GM21619 (cell line): ENCODE measurements at regions not wholly inside any gene's neighbourhood (a gene's known extent, or its start where the extent isn't known, plus 50 kb on each side); places are given as distances from the start of the nearest gene placed in this dataset.

Source experiments
- ATAC-seq: cut with Tn5 transposase; IDR thresholded peaks from one replicate; pipeline ENCODE4 v1.9.1; 2021; ENCODE audit not compliant: unreplicated experiment

DNA sequence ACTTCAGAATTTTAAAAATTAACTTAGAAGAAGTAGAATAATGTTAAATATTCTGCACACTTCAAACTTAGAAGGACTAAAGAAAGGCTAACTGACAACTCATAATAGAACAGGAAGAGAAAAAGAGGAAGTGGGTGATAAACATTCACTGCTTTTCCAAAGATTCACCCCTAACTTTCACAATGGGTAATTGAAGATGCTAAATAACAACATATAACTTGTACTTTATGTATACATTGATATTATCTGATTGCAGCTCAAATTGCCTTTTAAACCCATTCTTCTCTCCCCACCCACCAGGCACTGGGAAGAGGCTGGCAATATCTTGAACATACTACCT is 376.6 kb downstream of the EFNA5 start:
- peak; percentile 62 for ATAC-seq

DNA sequence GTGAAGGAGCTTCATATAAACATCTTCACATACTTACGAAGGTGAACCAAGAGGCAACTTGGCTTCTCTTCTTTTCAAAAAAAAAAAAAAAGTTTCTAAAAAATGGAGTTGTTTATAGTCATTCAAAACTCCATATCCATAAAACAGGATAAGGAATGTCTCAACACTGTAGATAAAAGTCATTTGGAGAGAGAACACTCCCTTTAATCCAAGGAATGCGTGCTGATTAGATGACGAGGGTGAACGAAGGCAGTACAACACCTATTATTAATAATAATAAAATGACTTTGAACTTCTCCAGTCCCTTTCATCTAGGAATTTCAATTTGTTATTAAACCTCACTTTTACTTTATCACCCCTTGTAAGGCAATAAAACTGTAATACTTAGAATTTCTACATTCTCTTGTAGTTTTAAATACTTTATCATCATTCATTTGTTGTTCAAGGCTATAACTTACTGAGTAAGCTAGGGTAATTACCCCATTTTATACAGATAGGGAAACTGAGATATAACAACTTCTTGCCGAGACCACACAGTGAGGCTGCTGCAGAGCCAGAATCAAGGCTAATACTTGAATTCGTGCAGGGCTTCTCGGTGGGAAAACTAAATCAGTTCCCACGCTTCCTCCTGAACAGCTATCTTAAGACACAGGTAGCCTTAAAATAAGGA is 377.1 kb downstream of the EFNA5 start:
- peak; percentile 1 for ATAC-seq

DNA sequence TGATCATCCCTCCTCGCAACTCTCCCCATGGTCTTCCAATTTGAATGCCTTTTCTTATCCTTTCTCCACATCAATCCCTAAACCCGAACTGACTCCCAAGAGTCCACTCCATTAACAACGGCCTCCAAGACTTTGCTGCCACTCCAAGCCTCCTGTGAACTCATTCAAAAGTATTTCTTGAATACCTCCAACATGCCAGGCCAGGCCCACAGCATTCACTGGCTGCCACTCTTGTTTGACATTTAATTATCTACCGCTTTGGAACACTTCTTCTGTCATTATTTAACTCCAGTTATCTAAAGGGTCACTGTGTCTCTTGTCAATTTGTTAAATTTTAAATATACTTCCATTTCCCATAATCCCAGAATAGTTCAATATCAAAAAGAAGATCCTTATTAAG is 378.9 kb downstream of the EFNA5 start:
- ATAC-seq, result no peak

DNA sequence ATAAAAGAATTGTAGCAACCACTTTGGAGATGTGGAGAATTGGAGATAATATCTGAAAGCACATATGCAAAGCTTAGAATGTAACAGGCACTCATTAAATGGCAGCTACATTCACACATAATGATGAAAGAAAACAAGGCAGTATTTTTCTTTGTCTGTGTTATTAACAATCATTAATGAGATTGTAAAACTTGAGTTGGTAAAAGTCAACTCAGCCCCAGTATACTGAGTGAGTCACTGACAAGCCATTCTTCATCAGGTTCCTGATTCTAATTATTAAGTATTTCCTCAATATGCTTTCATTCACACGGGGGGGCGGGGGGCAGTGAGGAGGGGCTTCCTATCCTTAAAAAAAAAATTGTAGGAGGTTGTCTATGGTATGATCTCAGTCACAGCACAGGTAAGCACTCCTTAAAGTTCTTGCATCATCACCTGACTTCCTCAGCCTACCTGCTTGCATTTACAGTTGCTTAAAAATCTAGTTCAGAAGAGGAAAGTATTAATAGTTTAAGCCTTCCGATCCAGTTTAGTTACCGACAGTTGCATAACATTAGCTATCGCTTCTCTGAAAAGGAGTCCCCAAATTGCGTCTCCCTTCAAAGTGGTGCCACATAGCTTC is 379.8 kb downstream of the EFNA5 start:
- no peak for ATAC-seq

DNA sequence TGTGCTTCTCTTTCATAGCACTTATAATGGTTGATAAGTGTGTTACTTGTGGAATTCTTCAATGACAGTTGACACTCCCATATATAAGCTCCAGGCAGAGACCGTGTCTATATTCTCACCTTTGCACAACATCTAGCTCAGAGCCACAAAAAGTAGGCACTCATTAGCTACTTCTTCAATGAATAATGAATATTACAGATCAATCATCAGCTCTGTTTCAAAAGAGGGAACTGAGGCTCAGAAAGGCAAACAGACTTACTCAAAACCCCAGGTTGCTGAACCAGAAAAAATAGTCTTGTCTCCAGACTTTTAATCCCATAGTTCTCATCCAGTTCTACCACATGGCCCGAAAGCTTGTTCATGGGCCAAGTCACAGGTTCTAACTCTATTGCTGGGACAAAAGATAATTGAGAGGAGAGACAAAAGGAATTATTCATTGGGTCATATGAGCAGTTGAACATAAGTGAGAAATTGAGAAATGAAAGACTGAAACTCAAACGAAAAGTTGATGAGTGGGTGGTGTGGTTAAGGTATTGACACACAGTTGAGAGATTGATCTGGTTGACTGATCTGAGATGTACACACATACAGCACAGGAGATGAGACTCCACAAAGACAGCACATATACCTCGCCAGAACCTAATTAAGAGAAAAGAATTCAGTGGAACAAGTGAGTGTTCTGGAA is 381.6 kb downstream of the EFNA5 start:
- peak; percentile 85 for ATAC-seq

DNA sequence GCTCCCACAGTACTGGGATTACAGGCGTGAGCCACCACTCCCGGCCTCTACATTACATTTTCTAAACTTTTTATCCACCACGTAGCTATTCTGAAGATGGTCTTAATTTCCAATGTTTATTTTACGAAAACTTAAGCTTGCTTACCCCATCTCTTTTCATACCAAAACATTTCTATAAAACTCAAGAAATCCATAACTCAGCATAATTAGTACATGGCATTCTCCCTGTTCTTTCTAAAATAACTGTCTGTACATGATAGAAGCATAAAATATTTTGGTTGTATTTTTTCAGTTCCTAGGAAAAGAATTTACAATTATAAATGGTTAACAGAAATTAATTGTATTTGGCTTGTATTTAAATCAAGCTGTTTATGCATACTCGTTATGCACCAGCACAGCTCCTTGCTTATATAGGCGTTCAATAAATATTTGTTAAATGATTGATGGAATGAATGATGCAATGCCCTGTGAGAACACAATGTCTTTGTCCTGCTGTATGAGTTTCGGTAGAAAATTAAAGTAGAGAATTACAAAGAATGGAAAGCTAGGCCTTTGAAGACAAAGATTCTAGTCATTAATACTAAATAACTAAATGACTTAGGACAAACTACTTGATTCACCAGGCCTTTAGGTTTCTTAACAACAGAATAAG is 384.2 kb downstream of the EFNA5 start:
- no peak for ATAC-seq

DNA sequence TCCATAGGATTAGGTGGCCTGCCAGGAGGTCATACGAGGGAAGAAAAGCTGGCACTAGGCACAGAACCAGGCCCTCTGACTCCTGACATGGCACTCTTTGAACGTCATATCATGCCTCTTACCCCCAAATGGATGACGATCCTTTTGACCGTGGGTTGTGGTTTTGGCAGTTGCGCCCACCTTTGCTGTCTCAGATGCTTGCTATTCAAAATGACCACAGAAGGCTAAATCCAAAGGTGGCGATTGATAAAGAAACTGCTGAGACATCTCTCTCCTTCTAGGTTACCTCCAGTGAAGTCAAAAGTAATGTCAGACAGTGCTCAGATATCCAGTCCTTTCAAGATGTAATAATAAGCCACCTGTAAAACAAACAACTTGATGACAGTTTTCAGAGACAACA is 385.0 kb downstream of the EFNA5 start:
- no peak for ATAC-seq

DNA sequence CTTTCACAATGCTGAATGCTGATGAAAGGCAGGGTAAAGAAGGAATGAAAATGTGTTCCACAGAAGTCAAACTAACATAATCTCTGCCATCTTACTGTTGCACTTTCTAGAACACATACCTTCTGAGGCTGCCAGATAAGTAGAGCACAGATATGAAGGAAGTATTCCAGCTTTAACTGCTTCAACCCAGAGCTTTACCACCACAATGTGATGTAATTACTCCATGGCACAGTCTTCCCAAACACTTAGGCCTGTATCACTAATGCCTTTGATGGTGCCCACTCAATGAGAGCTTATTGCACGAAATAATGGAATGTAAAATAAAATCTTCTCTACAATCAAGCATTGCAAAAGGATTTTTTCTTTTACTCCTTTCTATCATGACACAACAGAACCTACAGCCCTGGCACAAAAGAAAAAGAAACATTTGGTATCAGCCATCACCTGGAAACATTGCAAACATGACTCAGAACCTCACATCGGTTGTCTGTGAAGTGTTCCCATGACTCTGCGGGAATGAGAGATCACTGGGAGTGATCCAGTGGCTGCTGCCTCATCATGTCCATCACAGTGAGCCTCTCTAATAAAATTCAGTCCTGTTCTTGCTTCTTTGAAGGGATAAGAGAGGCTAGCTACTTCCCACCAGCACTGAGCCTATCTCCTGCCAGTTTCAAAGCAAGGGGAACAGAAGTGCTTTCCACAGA is 385.8 kb downstream of the EFNA5 start:
- no peak for ATAC-seq

DNA sequence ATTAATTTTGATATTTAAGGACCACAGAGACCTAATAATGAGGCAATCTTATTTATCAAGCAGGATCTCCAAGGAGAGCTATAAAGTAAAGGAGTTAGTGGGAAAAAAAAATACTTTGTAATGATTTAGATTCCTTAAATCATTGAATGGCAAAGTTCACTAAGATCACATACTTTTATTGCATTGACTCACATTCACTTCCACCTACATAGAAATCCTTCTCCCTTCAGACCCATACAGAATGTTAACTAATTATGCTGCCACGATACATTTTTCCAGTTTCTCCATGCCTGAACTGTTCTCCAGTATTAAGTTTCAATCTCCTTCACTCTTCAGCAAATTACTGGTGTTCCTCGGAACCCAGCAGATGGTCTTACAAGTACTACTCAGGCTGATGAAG is 388.7 kb downstream of the EFNA5 start:
- ATAC-seq, result no peak

DNA sequence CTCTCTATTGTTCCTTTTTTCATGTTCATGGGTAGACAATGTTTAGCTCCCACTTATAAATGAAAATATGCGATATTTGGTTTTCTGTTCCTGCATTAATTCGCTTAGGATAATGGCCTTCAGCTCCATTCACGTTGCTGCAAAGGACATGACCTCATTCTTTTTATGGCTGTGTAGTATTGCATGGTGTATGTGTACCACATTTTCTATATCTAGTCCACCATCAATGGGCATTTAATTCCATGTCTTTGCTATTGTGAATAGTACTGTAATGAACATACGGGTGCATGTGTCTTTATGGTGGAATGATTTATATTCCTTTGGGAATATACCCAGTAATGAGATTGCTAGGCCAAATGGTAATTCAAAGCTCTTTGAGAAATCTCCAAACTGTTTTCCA is 392.0 kb downstream of the EFNA5 start:
- ATAC-seq, result no peak

DNA sequence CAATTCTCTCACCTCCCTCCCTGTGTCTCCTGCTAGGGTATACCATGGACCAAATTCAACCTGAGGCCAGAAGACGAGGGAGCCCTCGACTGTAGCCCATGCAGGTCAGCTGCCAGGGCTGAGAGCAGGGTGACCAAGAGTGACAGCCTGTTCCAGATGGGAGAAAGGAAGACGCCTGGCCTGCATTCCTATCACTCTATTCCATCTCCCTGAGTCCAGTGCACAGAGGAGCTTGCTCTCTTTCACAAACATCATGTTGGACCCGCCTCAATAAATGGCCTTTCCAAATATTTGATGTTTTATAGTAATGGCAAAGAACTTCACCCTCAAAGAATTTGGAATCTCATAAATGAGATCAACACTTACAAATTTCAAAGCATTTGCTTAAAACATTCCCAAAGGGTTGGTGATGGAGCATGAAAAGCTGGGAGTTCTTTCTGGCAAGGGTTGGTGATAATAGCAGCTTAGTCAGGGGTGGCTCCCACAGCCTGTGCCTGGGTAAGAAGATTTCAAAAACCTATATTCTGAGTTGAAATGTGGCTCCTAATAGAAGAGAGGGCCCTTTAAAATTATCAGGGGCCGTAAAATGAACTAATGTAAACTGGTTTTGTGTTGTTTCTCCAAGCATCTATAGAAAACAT is 393.1 kb downstream of the EFNA5 start:
- ATAC-seq, result no peak

DNA sequence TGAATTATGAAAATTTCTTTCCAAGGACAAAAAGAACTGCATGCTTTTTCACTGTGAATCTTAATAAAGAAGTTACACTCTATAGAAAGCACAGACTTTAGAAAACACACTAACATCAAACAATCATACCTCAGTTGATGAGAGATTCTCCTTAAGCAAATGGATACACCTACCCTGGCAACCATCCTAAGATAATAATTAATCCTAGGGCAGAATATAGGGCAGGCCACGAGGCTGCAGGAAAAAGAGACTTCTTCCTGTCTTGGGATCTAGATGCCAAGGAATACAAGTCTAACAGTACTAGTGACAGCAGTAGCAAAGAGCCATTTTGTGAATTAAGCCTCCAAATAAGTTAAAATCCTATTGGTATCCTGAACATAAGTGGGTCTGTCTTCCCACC is 395.4 kb downstream of the EFNA5 start:
- ATAC-seq, result no peak

DNA sequence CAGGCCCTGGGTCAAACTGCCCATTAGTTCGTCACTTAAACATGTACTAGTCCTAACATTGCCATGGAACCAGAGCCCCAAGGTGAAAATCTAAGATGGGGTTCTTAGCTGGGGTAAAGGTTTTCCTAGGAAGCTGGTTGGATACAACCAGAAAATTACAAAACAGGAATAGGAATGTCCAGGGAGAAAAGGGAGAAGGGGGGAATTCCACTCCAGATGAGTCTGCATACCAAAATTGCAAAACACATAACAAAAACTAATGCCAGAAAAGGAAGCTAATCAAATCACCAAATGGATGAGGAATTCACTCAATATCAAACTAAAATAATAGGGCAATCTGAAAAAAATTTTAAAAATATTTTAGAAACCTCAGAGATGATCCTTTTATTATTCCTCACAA is 396.2 kb downstream of the EFNA5 start:
- ATAC-seq, result no peak

DNA sequence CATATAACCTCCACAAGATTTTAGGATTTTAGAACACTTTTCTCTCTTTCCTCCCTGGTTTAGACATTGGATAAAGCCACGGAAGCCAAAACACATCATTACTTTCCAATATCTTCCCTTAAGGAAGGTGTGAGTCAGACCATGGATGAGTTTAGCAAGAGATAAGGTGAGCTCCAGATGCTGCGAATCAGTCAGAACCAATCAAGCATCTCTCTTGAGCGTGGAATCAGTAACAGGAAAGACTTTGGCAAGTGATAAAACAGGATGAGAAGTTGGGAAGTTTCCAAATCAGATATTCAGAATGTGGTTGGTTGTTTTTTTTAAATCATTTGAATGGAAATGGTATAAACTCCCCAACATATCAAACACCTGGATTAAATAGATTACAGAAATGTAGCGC is 397.8 kb downstream of the EFNA5 start:
- no peak for ATAC-seq

DNA sequence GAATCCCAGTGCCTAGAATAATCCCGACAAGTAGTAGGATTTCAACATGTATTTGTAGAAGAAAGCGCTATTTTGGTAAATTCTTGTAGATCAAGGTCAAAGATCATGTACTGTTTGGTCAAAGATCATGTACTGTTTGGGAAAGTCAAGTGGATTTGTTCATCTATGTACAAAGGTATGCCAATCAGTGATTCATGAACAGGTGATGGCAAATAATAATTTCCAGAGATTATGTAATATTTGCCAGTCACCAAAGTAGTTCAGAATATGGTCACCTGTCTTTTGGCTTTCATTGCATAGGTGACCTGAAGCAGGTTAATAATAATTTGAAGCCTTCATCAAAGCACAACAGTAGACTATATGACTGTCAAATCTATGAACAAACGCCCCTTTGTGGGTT is 398.2 kb downstream of the EFNA5 start:
- no peak for ATAC-seq

DNA sequence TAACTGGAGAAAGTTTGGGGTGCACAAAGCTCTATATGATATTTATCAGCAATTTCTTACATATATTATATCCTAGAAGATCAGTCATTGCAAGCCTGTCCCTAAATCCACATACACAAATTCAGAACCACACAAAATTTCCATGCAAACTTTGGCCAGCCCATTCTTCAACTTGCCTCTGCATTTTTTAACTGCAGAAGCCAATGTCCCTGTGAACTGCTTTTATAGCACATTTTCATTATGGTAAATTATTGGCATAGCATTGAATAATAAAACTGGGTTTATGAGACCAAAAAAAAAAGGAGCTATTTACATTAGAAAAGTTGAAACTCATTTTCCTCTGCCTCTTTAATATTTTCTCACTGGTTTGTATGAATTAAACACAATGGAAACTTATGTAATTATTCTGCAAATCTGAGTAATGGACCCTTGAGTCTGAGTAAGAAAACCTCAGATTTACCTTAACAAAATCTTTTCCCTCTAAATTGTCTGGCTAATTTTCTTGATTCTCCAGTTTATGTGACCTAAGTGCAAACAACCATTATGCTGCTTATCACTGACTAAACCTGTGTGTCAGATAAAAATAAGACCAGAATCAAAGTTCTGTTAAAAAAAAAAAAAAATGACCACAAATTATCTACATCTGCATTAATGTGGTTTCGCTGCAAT is 398.9 kb downstream of the EFNA5 start:
- no peak for ATAC-seq

DNA sequence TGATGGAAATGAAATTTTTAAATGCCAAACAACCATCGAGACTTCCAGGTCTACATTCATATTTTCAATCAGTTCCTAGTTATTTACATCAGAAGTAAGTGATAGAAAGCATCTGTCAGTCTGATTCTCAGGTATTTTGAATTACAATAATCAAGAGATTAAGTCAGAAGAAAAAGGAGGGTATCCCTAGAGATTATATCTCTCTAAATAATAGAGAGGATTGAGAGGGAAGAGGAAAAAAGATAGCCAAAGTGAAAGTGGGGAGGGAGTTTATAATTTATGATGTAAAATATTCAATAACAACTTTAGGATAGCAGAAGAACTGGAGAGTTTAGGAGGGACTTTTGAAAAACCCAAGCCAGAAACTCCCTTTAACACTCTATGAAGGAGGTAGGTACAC is 400.2 kb downstream of the EFNA5 start:
- ATAC-seq, result no peak

DNA sequence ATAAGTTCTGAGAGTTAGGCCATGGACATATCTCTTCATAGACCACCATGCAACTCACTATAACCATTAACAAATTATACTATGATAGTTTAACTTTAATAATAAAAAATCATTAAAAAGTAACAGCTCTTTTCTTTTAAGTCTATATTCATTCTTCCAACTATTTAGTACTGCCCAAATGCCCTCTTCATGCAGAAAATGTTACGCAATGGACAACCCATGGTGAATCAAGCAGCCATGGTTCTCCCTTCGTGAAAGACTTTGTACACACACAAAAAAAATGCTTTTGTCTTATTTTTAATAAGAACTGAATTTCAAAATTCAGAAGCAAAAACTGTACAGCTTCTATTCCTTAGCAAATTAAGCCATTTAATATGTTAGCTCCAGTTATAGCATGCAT is 401.1 kb downstream of the EFNA5 start:
- no peak for ATAC-seq

DNA sequence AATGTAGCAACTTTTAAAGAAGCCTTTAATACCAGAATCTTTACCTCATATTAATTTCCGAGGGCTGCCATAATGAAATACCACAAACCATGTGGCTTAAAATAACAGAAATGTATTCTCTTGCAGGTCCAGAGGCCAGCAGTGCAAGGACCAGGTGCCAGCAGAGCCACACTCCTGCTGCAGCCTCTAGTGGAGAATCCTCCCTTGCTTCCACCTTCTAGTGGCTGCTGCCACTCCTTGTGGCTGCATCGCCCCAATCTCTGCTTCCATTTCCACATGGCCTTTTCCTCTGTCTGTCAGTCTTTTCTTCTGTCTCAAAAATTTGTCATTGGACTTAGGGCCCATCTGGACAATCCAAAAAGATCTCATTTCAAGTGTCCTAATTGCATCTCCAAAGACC is 401.5 kb downstream of the EFNA5 start:
- ATAC-seq, result no peak

DNA sequence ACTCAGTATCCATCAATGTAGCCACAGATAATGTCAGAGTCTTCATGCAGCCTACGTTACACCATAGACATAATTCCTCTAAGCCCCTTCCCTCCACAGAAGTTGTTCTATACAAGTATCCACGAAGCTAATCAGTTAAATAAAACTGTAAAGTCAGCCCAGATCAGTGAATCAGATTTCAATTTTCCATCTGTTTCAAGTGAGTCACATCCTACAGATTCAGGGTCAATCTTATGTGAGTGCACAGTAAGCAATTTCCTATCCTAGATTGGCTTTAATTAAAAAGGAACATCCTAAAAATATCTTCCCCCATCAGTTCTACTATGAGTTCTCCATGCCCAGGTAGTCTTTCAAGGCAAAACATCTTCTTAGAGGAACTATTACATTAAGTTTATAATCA is 402.5 kb downstream of the EFNA5 start:
- no peak for ATAC-seq

DNA sequence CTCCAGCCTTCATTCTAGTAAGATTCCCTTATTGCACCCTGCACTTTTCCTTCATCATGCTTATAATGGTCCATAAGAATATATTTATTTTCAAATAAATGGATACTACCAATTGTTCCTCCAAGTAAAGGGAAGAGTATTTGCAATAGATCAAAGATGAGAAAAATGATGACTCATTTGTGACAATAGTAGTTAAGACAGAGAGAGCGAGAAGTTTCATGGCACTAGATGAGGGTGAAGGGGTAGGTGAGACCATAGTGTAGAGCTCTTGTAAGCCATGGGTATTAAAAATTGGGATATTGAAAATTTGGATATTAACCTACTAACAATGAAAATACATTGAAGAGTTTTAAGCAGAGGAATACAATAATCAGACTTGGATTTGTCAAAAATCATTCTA is 404.6 kb downstream of the EFNA5 start:
- ATAC-seq, result no peak
